ENCODE measurements at regions not wholly inside any gene's neighbourhood (a gene's known extent, or its start where the extent isn't known, plus 50 kb on each side); places are given as distances from the start of the nearest gene placed in this dataset.

GRCh38 chr5:27996665-27997064 lies 958.3 kb upstream of the CDH9 start:
- TF ChIP-seq, protein P1, sequence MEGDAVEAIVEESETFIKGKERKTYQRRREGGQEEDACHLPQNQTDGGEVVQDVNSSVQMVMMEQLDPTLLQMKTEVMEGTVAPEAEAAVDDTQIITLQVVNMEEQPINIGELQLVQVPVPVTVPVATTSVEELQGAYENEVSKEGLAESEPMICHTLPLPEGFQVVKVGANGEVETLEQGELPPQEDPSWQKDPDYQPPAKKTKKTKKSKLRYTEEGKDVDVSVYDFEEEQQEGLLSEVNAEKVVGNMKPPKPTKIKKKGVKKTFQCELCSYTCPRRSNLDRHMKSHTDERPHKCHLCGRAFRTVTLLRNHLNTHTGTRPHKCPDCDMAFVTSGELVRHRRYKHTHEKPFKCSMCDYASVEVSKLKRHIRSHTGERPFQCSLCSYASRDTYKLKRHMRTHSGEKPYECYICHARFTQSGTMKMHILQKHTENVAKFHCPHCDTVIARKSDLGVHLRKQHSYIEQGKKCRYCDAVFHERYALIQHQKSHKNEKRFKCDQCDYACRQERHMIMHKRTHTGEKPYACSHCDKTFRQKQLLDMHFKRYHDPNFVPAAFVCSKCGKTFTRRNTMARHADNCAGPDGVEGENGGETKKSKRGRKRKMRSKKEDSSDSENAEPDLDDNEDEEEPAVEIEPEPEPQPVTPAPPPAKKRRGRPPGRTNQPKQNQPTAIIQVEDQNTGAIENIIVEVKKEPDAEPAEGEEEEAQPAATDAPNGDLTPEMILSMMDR (conservative IDR thresholded peaks at IDR 0.05 in 1 of 2, IDR thresholded peaks at IDR 0.05 in 1 of 2; ENCODE audit: low read depth in 1 of 2, low read length in 2 of 2): no peak
- TF ChIP-seq EZH2 (IDR thresholded peaks at IDR 0.05; ENCODE audit: low read length, missing control alignments): no peak

Measured in fibroblast of lung (primary cell).